ENCODE measurements at regions not wholly inside any gene's neighbourhood (a gene's known extent, or its start where the extent isn't known, plus 50 kb on each side); places are given as distances from the start of the nearest gene placed in this dataset.

DNA sequence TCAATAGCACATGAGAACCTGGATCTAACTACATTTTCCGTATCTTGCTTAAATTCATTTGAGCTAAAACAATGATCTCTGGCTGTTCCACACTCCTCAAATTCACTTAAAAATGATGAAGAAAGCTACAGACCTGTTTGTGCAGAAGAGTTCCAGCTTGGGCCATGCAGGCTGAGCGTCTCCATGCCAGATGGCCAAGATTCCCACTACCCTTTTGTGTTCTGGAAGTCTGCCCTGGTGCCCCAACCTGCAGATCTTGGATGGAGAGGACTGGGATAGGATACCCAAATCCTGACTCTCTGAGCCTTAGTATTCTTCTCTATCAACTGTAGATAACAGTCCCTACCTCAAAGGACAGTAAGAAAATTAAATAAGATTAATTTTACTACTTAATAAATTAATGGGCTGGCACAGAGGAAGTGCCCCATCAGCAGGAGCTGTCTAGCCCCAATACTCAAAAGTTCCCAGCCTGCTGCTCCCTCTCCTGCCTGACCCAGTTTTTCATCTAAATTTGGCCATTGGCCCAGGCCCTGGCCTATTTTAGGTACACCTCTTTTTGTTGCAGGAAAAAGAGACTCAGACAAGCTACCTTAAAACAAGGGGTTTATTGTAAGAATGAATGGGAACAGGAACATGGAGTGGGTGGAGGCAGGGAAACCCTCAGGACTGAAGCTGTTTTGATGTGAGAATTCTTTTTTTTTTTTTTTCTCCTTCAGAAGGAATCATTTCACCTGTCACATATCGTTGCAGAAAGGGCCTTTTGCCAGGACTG, 81.4 kb upstream of the GRK3 start:
- TF ChIP-seq, protein P1, sequence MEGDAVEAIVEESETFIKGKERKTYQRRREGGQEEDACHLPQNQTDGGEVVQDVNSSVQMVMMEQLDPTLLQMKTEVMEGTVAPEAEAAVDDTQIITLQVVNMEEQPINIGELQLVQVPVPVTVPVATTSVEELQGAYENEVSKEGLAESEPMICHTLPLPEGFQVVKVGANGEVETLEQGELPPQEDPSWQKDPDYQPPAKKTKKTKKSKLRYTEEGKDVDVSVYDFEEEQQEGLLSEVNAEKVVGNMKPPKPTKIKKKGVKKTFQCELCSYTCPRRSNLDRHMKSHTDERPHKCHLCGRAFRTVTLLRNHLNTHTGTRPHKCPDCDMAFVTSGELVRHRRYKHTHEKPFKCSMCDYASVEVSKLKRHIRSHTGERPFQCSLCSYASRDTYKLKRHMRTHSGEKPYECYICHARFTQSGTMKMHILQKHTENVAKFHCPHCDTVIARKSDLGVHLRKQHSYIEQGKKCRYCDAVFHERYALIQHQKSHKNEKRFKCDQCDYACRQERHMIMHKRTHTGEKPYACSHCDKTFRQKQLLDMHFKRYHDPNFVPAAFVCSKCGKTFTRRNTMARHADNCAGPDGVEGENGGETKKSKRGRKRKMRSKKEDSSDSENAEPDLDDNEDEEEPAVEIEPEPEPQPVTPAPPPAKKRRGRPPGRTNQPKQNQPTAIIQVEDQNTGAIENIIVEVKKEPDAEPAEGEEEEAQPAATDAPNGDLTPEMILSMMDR (IDR thresholded peaks at IDR 0.05; ENCODE audit: low read depth, low read length, poor library complexity, severe bottlenecking) = no peak
- TF ChIP-seq EZH2phosphoT487 (IDR thresholded peaks at IDR 0.05; ENCODE audit: borderline replicate concordance, low read length) = no peak
